ENCODE measurements at regions not wholly inside any gene's neighbourhood (a gene's known extent, or its start where the extent isn't known, plus 50 kb on each side); places are given as distances from the start of the nearest gene placed in this dataset.

- Histone ChIP-seq H3K4me3 (ENCODE audit: low read length) (no peak overlapping the region), H3K27me3 (ENCODE audit: control insufficient read depth, insufficient read depth, low read length, poor library complexity, severe bottlenecking) (no peaks in the 10 kb centered on the region), H3K27ac (ENCODE audit: low read depth, low read length) (no peak overlapping the region), H3K4me1 (ENCODE audit: control insufficient read depth, insufficient read depth, low read length) (no peaks in the 10 kb centered on the region), H3K36me3 (ENCODE audit: control insufficient read depth, insufficient read depth, low read length) (no peaks in the 10 kb centered on the region), H3K9ac (ENCODE audit: extremely low read depth, low read length, poor library complexity, severe bottlenecking) (no peak overlapping the region), H3K9me3 (ENCODE audit: control insufficient read depth, low read length) (no peaks in the 10 kb centered on the region)
- peaks cover 11% of the 10 kb centered on the region for H3K4me1 Mint-ChIP-seq
- TF ChIP-seq, protein P1, sequence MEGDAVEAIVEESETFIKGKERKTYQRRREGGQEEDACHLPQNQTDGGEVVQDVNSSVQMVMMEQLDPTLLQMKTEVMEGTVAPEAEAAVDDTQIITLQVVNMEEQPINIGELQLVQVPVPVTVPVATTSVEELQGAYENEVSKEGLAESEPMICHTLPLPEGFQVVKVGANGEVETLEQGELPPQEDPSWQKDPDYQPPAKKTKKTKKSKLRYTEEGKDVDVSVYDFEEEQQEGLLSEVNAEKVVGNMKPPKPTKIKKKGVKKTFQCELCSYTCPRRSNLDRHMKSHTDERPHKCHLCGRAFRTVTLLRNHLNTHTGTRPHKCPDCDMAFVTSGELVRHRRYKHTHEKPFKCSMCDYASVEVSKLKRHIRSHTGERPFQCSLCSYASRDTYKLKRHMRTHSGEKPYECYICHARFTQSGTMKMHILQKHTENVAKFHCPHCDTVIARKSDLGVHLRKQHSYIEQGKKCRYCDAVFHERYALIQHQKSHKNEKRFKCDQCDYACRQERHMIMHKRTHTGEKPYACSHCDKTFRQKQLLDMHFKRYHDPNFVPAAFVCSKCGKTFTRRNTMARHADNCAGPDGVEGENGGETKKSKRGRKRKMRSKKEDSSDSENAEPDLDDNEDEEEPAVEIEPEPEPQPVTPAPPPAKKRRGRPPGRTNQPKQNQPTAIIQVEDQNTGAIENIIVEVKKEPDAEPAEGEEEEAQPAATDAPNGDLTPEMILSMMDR (conservative IDR thresholded peaks at IDR 0.05) = no peak
- no peak for DNase-seq
- H3K27me3 Mint-ChIP-seq (ENCODE audit: insufficient read depth) = peaks cover 9% of the 10 kb centered on the region
- H3K9me3 Mint-ChIP-seq = no peaks in the 10 kb centered on the region
- H3K4me3 Mint-ChIP-seq = no peak overlapping the region
- H3K27ac Mint-ChIP-seq = no peak overlapping the region
- WGBS, 2 experiments (ENCODE audit: insufficient coverage in 1 of 2, insufficient read length in 1 of 2) = 68 to 89% methylated on average over 4 to 6 of the region's 7 CpGs
- H3K36me3 Mint-ChIP-seq (ENCODE audit: low read depth) = no peaks in the 10 kb centered on the region
Observed at GRCh38 chr16:65783709-65784474, 582.6 kb upstream of the CDH5 start.

DNA sequence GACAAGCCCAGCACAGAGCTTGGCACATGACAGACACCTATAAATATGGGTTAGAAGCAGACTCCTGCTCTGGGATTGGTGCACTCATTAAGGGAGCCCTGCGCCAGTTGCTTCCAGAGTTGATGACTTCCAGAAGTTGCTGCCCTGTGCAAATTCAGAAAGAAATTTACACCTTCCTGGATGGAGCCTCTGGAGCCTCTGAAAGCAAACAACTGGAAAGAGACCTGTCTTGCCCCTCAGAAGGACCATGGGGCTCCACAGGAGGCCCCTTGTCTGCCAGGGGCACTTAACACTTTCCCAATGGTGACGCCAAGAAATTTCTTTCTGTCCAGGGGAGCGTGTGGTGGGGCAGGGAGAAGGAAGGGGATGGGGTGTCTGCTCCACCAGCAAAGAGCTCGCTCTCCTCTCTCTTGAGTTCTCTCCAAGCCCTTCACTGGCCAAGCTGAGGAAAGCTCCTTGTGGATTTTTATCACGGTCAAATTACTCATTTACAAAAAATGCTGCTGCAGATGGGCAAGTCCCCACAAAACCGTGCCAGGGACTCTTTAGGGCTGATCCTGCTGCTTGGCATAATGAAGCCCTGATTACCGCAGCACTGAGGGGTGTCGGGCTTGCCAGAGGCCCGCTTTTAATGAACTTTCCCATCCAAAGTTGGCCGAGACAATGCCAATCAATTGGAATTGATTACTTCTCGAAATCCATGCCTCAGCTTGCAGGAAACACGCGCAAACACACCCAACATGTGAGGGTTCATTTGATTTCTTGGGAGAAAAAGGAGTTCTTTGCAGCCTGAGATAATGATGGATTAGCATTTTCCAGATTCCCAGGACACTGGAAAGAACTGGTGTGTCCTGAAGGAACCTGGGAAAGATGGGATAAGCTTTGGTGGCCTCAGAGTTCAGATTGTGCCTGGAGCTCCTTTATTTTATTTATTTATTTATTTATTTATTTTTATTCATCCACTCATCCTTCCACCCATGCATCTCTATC lies 583.6 kb upstream of the CDH5 start:
- H3K4me1 Mint-ChIP-seq = peaks cover 11% of the 10 kb centered on the region
- DNase-seq = no peak
- Histone ChIP-seq H3K4me1 (ENCODE audit: control insufficient read depth, insufficient read depth, low read length) (no peaks in the 10 kb centered on the region), H3K27me3 (ENCODE audit: control insufficient read depth, insufficient read depth, low read length, poor library complexity, severe bottlenecking) (no peaks in the 10 kb centered on the region), H3K4me3 (ENCODE audit: low read length) (no peak overlapping the region), H3K9me3 (ENCODE audit: control insufficient read depth, low read length) (no peaks in the 10 kb centered on the region), H3K27ac (ENCODE audit: low read depth, low read length) (no peak overlapping the region), H3K9ac (ENCODE audit: extremely low read depth, low read length, poor library complexity, severe bottlenecking) (no peak overlapping the region), H3K36me3 (ENCODE audit: control insufficient read depth, insufficient read depth, low read length) (no peaks in the 10 kb centered on the region)
- TF ChIP-seq, protein P1 (conservative IDR thresholded peaks at IDR 0.05) = no peak
- no peak overlapping the region for H3K27ac Mint-ChIP-seq
- 90 to 96% methylated on average over 9 to 13 of the region's 13 CpGs for WGBS, 2 experiments (ENCODE audit: insufficient coverage in 1 of 2, insufficient read length in 1 of 2)
- peaks cover 9% of the 10 kb centered on the region for H3K27me3 Mint-ChIP-seq (ENCODE audit: insufficient read depth)
- no peaks in the 10 kb centered on the region for H3K9me3 Mint-ChIP-seq
- no peak overlapping the region for H3K4me3 Mint-ChIP-seq
- no peaks in the 10 kb centered on the region for H3K36me3 Mint-ChIP-seq (ENCODE audit: low read depth)

- no peak overlapping the region for H3K4me3 Mint-ChIP-seq
- Histone ChIP-seq H3K9ac (ENCODE audit: extremely low read depth, low read length, poor library complexity, severe bottlenecking) (no peak overlapping the region), H3K9me3 (ENCODE audit: control insufficient read depth, low read length) (peaks cover 8% of the 10 kb centered on the region), H3K27ac (ENCODE audit: low read depth, low read length) (no peak overlapping the region), H3K27me3 (ENCODE audit: control insufficient read depth, insufficient read depth, low read length, poor library complexity, severe bottlenecking) (no peaks in the 10 kb centered on the region), H3K4me3 (ENCODE audit: low read length) (no peak overlapping the region), H3K36me3 (ENCODE audit: control insufficient read depth, insufficient read depth, low read length) (no peaks in the 10 kb centered on the region), H3K4me1 (ENCODE audit: control insufficient read depth, insufficient read depth, low read length) (no peaks in the 10 kb centered on the region)
- no peak for DNase-seq
- H3K9me3 Mint-ChIP-seq = peaks cover 7% of the 10 kb centered on the region
- peaks cover 7% of the 10 kb centered on the region for H3K27me3 Mint-ChIP-seq (ENCODE audit: insufficient read depth)
- no peaks in the 10 kb centered on the region for H3K36me3 Mint-ChIP-seq (ENCODE audit: low read depth)
- TF ChIP-seq, protein P1 (conservative IDR thresholded peaks at IDR 0.05) = no peak
- H3K27ac Mint-ChIP-seq = no peak overlapping the region
- peaks cover 11% of the 10 kb centered on the region for H3K4me1 Mint-ChIP-seq
Observed at GRCh38 chr16:65781855-65782254, 584.6 kb upstream of the CDH5 start.

Measured in endodermal cell (in vitro differentiated cells).